AG09309 (cell line): ENCODE measurements at regions not wholly inside any gene's neighbourhood (a gene's known extent, or its start where the extent isn't known, plus 50 kb on each side); places are given as distances from the start of the nearest gene placed in this dataset.
"Not testable (repeated sequence)": the region's sequence is repeated elsewhere in the genome, so short reads cannot be mapped to it uniquely, and the experiment has no call there.

Experiments
- DNase-seq: peaks from one replicate; pipeline ENCODE4 v3.0.0-alpha.2; 2010; ENCODE audit warnings: low read depth
- H3K4me3 ChIP-seq: 2 replicates; pipeline ENCODE4 v1.5.1; 2011; ENCODE audit warnings: mild to moderate bottlenecking, low read depth, low read length, moderate library complexity; ENCODE audit not compliant: control insufficient read depth
- CTCF ChIP-seq: IDR thresholded peaks from 2 replicates; pipeline ENCODE4 v1.5.1; 2011; ENCODE audit warnings: mild to moderate bottlenecking, low read depth, low read length, inconsistent platforms; ENCODE audit not compliant: insufficient read depth, control insufficient read depth; ENCODE audit errors: missing control alignments

DNA sequence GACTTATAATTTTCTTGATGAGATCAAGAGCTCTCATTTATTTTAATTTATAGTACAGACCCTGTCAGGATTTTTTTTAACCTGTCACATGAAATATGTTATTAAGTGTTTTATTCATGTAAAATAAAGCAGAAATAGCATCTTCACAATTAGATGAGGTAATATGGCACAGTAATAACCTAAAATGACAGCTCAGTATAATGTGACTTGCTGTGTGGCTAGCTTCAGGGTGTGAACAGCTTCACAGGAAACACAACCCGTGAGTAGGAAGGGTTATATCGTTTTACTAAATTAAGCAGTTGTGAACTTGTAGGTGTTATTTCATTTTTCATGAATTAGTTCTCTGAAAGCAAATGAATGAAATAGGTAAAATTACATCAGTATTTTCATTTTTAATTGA lies 366.9 kb upstream of the CHORDC1 start:
- TF ChIP-seq CTCF = no peak
- no peak for DNase-seq
- H3K4me3 ChIP-seq = no peak overlapping the region

- no peak for DNase-seq
Observed at GRCh38 chr11:90587896-90588295, 365.0 kb upstream of the CHORDC1 start.

DNA sequence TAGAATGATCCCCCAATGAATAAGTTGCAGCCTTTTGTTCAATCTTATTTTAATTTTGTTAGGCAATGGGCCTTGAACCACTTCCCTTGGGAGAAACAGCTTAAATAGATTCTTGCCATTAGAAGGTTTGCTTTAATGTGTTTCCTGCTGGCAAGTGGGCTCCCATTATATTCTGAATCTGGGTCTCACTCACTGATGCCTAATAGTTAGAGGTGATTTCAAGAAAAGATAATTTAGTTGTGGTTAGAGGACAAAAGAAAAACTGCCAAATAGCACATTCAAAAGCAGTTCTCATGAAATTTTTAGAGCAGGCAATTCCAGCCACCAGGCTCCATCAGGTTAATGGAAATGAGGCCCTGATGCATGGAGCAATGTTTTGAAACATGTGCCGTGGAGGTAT lies 362.6 kb upstream of the CHORDC1 start:
- DNase-seq = no peak
- no peak overlapping the region for H3K4me3 ChIP-seq
- TF ChIP-seq CTCF = no peak

More at GRCh38 chr11:90587896-90588295, 365.0 kb upstream of the CHORDC1 start:
- no peak for TF ChIP-seq CTCF
- H3K4me3 ChIP-seq = no peak overlapping the region

GRCh38 chr11:90582999-90583398 lies 360.1 kb upstream of the CHORDC1 start:
- not testable (repeated sequence) for DNase-seq, H3K4me3 ChIP-seq

DNA sequence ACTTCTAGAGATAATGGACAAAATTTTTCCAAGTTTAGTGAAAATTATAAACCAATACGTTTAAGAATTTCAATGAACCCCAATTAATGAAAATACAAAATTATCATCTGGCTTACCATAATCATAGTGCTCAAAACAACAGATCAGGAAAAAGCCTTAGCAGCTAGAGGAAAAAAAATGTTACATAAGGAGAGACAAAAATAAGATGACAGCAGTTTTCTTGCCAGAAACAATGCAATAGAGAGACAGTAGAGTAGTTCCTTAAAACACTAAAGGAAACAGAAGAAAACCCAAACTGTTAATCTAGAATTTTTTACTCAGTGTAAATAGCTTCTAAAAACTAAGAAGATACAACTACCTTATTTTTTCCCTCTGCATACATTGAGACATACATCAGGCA lies 341.7 kb upstream of the CHORDC1 start:
- DNase-seq = no peak
- H3K4me3 ChIP-seq = no peak overlapping the region
- no peak for TF ChIP-seq CTCF

DNA sequence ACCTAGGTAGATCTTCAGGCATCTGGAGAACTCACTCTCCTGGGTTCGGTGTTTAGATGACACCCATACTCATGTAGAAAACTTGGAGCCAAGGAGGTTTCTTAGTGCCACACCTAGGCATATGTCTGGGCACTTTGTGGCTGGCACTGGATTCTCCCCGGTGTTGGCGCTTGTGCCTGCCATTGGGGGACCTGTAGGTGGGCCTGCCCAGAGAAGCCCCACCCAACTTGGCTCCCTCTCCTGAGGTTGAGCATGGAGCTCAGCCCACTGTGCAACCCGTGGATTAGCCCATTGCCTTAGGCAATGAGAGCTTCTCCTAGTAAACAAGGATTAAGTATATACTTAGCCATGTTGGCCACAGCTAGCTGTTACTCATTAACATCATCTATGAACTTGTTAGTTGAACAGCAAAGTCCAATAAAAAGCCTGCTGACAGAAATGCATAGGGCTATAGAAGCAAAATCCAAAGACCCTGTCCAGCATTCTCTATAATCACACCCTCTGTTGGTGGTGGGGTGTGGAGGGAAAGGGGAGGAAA lies 335.5 kb upstream of the CHORDC1 start:
- no peak for DNase-seq
- no peak for TF ChIP-seq CTCF
- H3K4me3 ChIP-seq = no peak overlapping the region

DNA sequence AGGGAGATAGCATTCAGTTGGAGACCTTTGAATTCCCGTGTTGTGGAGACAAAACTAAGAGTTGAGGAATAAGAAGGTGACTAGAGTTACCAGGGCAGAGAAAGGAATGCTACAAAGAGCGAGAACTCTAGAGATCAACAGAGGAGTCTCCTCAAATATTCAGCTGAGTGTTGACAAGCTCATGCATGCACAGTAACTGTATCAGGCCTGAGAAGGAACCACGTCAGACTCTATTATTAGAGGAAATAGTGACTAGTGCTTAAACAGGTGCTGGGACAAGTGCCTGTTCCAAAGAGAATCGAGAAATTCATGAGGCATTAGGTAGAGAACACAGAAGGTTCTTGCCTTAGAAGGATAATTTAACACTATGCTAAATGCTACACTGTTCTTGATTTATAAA lies 333.8 kb upstream of the CHORDC1 start:
- TF ChIP-seq CTCF = no peak
- no peak for DNase-seq
- H3K4me3 ChIP-seq = no peak overlapping the region
